Activated T-cell treated with anti-CD3 and anti-CD28 coated beads for 1 hour (primary cell): ENCODE measurements at regions not wholly inside any gene's neighbourhood (a gene's known extent, or its start where the extent isn't known, plus 50 kb on each side); places are given as distances from the start of the nearest gene placed in this dataset.

Experiments
- DNase-seq: peaks from one replicate; pipeline ENCODE4 v3.0.0-alpha.2; 2020; ENCODE audit warnings: low read depth

DNA sequence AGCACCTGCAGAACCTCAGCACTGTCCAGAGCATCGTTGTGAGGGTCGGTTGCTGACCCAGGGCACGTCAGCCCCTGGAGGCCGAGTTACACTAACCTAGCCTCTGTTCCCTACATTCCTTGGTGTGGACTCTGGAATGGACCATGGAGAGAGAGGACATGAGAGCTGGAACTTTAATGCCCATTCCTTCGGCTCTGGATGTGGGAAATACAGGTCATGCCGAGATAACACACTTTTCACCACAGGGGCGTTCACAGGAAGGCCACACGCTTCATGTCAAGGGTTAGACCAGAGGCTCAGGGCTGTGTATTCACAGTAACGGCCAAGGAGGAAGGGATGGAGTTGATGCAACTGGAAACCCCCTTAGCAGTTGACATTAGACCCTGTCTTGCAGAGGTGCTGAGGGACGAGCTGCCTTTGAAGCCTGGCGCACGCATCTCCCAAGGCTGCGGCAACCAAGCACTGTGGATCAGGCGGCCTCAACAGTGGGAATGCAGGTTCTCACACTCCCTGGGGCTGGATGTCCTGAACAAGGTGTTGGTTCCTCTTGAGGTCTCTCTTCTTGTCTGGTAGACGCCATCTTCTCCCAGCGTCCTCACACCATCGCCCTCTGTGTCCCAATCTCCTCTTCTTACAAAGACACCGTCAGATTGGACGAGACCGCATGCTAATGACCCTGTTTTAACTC lies 245.2 kb downstream of the KLF6 start:
- DNase-seq = no peak

DNA sequence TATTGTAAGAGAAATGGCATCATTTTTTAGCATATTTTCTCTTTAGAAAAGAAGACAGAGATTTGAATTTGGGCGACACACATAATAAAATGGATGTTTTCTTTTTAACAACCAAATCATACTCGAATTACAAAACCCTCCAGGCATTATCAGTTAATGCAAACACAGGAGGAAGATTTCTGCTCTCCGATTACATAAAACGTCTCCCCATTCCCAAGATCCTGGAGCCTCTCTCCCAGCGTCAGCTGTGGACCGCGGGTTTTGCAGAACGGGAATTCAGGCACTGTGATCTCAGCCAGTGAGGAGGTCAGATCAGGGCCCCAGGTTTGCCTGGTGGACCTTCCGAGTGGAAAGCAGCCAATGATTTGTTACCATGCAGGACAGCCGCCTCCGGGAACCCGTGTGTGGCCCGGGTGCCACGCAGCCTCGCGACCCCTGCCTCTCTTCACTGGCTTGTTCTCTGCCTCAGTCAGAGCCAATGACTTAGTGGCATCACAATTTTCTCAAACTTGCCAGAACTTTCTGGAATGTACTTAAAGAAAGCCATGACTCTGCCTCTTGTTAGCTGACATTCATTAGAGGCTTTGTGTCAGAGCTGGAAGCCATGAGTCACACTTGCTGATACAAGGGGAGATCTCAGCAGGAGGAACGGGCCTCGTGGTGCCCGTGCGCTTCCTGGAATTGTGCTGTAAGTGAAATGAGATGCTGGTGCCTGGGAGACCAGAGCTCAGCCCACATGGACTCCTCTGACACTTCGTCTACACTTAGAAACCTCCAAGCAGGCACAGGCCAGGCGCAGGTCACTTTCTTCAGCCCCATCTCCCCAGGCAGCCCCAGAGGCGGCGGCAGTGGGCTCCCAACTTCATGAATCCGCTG lies 246.1 kb downstream of the KLF6 start:
- DNase-seq = no peak

DNA sequence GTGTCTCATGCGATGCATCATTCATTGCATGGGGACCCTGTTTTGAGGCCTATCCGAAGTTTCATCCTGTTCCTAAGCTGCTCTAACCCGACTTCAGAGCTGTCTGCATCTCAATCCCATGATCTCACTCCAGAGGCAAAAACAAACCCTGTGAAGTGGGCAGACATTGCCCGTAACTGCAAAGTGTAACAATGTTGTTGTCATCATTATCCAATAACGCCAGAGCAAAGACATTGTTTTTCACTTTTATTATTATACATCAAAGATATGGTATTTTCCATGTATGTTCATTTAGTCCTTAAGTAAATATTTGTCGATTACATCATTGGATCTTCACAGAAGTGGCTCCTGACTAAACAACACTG lies 246.7 kb downstream of the KLF6 start:
- no peak for DNase-seq

DNA sequence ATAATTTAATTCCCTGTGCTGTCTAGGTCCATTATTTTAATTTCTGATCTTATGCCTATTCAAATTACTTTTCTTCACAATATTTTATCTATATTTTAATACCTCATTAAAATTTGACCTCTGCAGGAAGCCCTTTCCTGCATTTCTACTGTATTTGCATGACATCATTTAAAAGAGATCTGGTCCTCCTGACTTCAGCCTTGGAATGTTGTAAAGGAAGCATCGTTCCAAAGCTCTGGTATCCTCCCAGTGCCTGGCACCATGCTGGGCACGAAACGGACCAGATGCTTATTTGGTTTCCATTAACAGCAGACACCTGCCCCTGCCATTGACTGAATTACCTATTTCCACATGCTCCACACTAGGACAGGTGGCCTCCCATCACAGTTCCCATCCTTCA lies 247.5 kb downstream of the KLF6 start:
- DNase-seq = no peak

DNA sequence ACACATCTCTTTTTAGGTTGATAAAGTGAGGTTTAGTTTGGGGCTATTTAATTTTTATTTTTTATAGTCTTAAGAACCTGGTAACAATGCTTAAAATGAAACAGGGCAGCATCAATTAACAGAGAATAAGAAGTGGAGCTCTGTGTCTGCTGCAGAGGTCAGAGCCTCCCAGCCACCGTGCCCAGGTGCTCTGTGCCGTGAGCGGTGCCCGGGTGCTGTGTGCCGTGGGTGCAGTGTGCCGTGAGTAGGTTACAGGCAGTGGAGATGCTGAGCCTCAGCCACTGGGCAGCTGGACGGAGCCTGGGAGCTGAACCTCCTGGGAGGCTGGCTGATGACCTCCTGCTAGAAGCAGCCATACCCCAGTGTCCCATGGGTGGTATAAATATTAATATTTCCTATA lies 250.0 kb downstream of the KLF6 start:
- no peak for DNase-seq

DNA sequence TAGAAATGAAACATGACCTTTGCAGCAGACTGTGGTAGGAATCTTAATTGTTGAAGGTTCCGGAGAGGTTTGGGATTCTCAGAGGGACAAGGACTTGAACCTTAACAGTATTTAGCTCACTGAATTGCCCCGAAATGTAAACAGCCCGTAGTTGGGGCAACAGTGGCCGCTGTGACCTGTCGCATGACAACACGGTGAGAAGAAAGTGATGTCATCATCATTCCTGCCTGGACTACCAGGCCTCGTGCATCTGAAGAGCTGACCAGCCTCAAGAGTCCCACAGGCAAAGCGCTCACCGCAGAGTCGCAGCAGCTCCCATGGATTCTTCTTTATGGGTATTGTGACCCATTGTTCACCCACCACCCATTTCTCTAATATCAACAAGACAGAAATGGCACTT lies 250.6 kb downstream of the KLF6 start:
- DNase-seq = no peak

DNA sequence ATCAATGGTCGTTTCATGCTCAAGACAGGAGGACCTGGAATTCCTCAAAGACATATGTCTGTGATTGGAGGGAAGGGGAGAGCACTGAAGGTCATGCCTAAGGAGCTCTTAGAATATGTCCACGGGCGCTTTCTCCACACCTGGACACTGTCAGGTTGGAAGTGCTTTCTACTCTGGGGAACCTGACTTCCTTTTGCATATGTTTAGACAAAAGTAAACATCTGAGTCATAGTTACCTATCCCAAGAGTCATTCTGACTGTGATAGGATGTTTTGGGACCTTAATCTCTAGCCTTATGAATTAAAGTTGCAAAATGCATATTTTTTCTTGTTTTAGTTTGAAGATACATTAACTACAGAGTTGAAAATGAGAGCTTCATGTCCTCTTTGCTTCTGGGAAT lies 251.7 kb downstream of the KLF6 start:
- no peak for DNase-seq

DNA sequence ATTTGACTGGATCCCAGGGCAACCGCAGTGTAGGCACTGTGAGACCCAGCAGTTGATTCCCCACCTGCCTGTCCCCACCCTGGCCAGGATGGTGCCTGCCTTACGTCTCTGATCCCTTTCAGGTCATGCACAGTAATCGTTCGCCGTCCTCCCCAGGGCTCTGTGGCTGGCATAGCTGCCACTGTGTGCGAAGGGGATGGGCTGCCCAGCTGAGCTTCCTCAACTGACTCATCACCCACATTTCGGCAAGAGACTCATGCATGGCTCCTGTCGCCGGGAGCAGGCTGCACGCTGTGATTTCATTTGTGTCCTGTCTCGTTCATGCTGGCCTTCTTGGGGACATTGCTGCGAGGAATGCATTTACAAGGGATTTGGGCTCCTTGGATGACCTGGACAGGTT lies 252.4 kb downstream of the KLF6 start:
- DNase-seq = no peak

DNA sequence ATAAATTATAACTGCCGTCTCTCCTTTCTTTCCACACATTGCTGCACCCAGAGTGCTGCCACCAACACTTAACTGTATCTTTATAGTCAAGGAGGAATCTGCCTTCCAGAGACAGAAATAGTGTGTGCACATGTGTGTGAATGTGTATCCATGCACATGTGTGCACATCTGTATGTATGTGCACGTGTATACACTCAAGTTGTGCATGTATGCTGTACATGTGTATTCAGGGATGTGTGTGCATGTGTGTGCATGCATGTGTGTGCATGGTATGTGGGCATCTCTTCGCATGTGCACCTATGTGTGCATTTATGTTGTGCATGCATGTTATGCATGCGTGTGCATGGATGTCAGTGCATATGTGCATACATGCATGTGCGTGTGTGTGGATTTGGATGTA lies 253.3 kb downstream of the KLF6 start:
- DNase-seq = no peak

DNA sequence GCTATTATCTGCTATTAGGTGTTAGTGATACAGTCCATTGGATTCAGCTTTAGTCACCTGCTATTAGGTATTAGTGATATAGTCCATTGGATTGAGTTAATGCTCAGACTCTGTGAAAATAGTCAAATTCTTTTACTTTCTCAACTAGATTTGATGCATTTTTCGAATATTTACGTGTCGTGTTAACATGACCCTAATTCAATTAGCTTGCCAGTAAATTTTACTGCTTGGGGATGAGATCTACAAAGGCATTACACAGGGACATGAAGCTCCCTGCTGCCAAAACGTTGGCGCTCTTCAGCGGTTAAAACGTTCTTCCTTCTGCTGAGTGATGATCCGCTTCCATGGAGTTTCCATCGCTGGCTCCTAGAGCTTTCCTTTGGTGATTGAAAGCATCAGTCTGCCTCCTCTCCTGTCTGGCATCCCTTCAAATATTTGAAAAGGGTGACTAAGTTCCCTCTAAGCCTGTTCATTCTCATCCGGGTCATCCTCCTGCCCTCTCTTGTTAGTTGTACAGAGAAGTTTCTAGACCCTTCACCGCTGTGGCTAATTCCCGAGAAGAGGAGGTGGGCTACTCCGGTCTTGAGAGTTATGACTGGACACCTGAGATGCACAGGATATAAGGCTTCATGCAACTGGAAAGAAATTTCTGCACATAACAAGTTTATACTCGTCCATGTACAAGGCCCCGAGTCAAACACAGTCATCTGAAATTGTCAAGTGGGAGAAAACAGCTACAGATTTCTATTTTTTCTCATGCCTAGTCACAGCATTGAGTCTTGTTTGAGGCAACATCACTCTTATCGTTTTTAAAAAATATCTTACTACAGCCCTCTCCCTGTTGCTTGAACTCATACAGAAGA lies 254.0 kb downstream of the KLF6 start:
- no peak for DNase-seq

DNA sequence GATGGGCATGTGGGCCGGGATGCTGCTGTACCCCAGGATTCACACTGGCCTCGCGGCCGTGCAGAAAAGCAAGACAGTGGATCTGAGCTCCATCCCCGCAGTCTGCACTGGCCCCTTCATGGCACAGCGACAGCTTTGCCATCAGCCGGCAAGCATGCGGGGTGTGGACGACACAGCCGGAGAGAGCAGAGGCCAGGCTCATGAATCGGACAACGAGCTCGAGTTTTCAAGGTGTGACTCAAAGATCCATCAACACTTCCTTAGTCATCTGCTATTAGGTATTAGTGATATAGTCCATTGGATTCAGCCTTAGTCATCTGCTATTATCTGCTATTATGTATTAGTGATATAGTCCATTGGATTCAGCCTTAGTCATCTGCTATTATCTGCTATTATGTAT lies 254.7 kb downstream of the KLF6 start:
- DNase-seq = no peak

DNA sequence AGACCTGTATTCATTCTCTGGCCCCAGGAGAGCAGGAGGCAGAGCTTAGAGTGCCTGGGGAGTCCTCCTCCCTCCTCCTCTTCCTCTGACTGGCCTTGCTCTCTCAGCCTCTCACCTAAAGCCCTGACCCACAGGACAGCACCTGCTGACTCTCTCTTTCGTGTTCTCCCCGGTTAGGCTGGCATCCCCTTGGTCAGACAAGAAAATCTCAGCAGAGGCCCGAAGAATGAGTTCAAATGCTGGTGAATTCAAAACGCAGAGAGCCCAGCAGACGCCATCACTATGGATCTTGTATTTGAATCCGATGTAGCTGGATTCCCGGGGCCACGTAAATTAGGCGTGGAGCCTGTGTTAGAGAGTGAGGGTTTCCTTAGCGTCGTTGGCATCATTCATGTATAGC lies 255.3 kb downstream of the KLF6 start:
- no peak for DNase-seq

DNA sequence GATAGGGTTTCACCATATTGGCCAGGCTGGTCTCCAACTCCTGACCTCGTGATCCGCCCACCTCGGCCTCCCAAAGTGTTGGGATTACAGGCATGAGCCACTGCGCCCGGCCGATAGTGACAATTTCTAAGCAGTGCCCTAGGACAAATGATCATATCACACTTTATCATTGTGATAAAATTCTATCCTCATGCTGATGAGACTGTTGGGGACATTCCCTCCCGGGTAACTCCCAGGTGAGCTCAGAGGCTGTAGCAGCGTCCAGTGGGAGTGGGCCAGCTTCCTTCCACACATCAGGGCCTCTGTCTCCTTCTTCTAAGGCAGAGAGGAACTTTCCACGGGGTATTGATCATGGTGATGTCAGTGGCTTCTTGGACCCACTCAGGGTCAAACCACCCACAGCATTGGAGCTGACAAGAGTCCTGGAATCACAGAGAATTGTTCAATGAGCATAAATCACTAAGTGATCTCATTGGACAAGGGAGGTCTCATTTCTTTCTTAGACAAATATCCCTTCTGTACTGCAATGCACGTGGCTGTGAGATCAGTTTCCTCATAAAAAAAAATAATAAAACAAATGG lies 256.1 kb downstream of the KLF6 start:
- no peak for DNase-seq

DNA sequence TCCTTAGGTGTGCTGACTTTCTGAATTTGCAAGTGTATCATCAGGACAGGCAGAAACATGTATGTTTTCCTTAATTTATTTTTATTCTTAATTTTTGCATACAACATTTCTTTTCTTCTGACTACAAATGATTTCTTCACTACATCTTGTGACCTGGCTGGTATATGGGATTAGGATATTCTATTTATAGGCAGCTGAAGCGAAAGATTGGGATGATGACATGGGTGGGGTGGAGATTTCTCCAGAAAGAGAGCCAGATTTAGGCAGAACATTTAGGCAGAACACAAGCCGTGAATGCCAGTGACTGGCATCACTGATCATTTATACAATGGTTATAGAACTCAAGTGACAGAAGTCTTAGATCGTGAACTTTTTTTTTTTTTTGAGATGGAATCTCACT lies 256.7 kb downstream of the KLF6 start:
- no peak for DNase-seq

DNA sequence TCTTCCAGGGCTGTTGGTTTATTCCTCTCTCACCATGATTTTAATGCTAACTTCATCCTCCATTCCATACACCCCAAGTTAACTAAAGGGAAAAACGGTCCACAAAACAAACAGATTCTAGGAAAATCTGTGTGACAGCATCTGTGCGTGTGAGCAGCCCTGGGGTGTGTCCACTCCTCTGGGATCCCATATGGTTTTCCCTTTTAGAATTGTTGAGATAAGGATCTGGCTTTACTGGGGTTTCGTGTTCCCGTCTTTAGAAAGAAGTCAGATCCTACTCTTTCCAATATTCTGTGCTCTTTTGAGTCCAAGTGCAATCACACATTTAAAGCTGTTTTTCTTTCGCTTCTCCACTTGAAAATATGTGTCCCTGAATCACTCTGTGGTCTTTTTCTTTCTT lies 257.1 kb downstream of the KLF6 start:
- DNase-seq = no peak

DNA sequence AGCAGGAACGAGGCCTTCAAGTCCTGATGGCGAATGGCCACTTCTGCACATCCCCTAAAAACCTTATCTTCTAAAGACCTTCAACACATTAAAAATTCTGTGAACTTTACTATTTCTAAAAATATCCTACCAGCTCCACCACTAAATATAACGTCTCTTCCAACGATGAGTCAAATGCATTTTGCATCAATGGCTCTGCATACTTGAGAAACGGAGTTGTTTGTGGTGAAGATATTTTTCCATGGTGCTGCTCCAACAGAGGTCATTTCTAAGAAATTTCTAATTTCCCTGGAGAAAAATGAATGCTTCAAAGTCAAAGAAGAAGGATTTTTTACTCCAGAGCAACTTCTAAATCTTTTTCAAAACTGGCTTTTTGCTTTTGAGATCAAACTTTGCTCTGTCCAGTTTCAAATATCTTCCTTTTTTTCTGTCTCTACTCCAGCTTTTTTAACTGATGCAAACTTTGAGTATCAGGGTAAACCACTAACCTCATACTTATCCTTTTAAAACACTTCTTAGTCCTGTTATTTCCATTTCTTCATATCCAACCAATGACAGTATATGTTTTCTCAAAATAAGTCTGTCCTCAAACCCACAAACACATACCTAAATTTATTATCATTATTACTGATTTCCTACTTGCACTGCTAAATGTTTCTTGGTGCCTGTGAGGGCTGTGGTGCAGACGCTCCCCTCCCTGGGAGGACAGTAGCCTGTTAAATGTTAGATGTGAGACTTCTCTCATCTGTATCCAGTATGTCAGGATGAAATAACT lies 258.1 kb downstream of the KLF6 start:
- DNase-seq = no peak

DNA sequence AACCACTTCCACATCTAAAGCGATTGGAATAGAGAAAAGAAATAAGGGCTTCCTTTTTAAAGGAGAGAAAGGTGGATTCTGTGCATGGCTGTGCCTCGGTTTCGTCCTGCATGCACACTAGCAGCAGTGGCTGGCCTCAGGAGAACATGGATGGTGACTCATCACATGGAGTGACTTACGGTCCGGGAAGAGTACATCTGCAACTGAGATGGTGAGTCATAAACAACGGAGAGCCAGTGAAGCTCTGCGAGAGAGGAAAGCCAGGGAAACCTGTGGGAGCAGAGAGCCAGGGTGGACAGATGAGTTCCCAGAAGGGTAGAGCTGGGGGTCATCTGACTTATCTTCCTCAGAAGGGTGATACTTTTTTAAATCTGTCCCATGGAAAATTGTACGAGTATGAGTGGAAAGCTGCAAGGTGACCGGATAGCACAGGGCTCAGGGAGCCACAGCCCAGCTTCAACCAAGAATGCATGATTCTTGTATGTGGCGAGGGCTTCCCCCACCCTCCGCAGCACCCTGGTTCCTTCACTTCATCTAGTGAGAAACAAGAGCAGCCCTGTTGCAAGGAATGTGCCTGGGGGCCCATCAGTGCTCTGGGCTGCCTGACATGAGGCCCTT lies 259.1 kb downstream of the KLF6 start:
- DNase-seq = no peak

DNA sequence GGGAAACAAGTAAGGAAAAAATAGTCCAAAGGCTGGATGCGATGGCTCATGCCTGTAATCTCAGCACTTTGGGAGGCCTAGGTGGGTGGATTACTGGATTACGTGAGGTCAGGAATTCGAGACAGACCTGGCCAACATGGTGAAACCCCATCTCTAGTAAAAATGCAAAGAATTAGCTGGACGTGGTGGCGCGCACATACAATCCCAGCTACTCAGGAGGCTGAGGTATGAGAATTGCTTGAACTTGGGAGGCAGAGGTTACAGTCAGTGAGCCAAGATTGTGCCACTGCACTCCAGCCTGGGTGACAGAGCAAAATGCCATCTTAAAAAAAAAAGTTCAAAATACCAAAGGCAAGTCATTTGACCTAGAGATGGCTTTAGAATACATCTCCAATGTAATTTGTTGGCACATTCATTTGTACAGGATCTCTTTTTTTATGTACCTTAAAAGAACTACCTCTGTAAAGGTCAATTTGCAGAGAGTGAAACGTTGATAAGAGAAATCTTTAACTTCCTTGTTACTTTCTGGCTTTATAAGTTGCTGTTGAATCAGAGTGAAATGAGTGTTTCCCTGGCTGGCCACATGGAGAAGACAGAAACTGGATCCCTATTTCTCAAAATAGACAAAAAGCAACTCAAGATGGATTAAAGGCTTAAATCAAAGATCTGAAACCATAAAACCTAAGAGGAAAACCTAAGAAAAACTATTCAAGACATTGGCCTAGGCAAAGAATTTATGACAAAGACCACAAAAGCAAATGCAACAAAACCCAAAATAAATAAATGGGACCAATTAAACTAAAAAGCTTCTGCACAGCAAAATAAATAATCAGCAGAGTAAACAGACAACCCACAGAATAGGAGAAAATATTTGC lies 260.7 kb downstream of the KLF6 start:
- DNase-seq = no peak

DNA sequence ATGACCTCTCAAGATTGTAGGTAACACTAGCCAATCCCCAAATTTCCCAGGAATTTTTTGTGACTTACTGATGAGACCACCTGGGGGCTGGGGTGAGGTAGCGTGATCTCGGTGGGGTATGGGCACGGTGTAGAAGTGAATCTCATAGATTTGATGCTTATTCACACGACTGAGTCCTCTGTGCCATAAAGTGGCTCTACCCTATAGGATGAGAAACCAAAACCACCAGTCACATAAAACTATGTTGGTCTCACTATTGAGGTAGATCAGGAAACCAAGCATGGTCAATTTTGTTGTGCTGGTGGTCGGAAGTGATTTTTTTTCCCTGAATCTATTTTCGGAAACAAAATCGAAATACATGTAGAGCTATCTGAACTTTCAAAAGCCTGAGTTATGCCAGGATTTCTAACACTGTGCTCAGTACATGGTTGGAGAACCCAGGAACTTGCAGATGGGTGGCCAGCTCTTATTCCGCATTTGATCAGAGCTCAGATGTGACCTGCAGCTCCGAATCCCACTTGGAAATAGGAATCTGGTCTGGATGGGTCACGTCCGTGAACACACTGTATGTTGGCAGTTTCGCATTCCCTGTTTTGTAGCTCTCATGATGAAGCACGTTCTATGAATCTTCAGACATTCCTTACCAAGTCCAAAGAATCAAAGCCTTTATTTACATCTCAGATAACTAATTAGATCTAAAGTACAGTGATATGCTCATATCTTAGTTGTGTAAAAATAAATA lies 261.5 kb downstream of the KLF6 start:
- DNase-seq = no peak

DNA sequence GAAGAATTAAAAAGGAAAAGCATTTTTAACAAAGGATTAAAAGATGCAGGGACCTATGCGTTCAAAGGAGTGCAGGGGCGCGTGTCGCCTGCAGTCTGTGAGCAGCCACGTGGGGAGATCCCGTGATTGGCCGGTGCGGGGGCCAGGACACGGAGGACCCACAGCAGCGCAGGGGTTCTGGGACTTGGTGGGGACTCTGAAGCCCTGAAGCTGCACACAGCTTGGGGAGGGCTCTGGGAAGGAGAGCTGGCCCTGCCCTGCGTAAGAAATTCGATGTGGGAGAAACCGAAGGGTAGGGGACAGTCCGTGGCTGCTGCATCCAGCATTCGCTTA lies 268.1 kb downstream of the KLF6 start:
- no peak for DNase-seq
